DOHH2 (cell line): ENCODE measurements at regions not wholly inside any gene's neighbourhood (a gene's known extent, or its start where the extent isn't known, plus 50 kb on each side); places are given as distances from the start of the nearest gene placed in this dataset.

ENCODE experiments used
- H3F3A ChIP-seq: fragments of 200-600 bp; sonication (generic), shearing (Covaris generic); 2 replicates; pipeline ENCODE4 v1.6.0; 2016; ENCODE audit warnings: antibody characterized with exemption, mild to moderate bottlenecking; ENCODE audit not compliant: control insufficient read depth, insufficient read depth
- H3K27ac ChIP-seq: fragments of 200-600 bp; sonication (generic); 2 replicates; pipeline ENCODE4 v1.5.1; 2014; ENCODE audit warnings: low read depth, mild to moderate bottlenecking, low read length, moderate library complexity
- H3K27me3 ChIP-seq: fragments of 200-600 bp; sonication (generic); 2 replicates; pipeline ENCODE4 v1.6.1; 2014; ENCODE audit warnings: mild to moderate bottlenecking, low read length, mixed read lengths; ENCODE audit not compliant: control insufficient read depth
- H3K36me3 ChIP-seq: fragments of 200-600 bp; sonication (generic); 2 replicates; pipeline ENCODE4 v1.6.1; 2014; ENCODE audit warnings: mild to moderate bottlenecking, low read length, moderate library complexity, mixed read lengths; ENCODE audit not compliant: control insufficient read depth
- H3K4me1 ChIP-seq: fragments of 200-600 bp; sonication (generic); 2 replicates; pipeline ENCODE4 v1.6.1; 2014; ENCODE audit warnings: mild to moderate bottlenecking, low read length, mixed read lengths; ENCODE audit not compliant: control insufficient read depth
- H3K4me2 ChIP-seq: fragments of 200-600 bp; sonication (generic); 2 replicates; pipeline ENCODE4 v1.6.0; 2014; ENCODE audit warnings: mild to moderate bottlenecking, low read length, moderate library complexity
- H3K4me3 ChIP-seq: fragments of 200-600 bp; sonication (generic); 2 replicates; pipeline ENCODE4 v1.5.1; 2014; ENCODE audit warnings: mild to moderate bottlenecking, low read length, mixed read lengths
- H3K79me2 ChIP-seq: fragments of 200-600 bp; sonication (generic); 2 replicates; pipeline ENCODE4 v1.6.1; 2014; ENCODE audit warnings: mild to moderate bottlenecking, low read length, mixed read lengths; ENCODE audit not compliant: control insufficient read depth
- H3K9me2 ChIP-seq: fragments of 200-600 bp; sonication (generic); replicated peaks from 2 replicates; pipeline ENCODE4 v1.6.1; 2014; ENCODE audit warnings: mild to moderate bottlenecking, low read length, mixed read lengths; ENCODE audit not compliant: control insufficient read depth
- H3K9me3 ChIP-seq: fragments of 200-600 bp; sonication (generic); 2 replicates; pipeline ENCODE4 v1.6.1; 2014; ENCODE audit warnings: antibody characterized with exemption, low read length, mixed read lengths; ENCODE audit not compliant: control insufficient read depth, insufficient read depth
- H4K20me1 ChIP-seq: fragments of 200-600 bp; sonication (generic); 2 replicates; pipeline ENCODE4 v1.6.0; 2014; ENCODE audit warnings: low read depth, mild to moderate bottlenecking, antibody characterized with exemption, low read length, moderate library complexity; ENCODE audit not compliant: control insufficient read depth, insufficient read depth
- EZH2phosphoT487 ChIP-seq: fragments of 200-600 bp; sonication (generic); IDR thresholded peaks from 2 replicates; pipeline ENCODE4 v1.6.1; 2017; ENCODE audit warnings: borderline replicate concordance, mild to moderate bottlenecking, antibody characterized with exemption, low read length, moderate library complexity, mixed read lengths
- TF ChIP-seq, protein P1 (sequence below): fragments of 200-600 bp; sonication (generic); IDR thresholded peaks from one replicate; pipeline ENCODE4 v1.5.1; 2014; ENCODE audit warnings: antibody characterized with exemption, mild to moderate bottlenecking, low read depth, low read length; ENCODE audit not compliant: poor library complexity, severe bottlenecking

DNA sequence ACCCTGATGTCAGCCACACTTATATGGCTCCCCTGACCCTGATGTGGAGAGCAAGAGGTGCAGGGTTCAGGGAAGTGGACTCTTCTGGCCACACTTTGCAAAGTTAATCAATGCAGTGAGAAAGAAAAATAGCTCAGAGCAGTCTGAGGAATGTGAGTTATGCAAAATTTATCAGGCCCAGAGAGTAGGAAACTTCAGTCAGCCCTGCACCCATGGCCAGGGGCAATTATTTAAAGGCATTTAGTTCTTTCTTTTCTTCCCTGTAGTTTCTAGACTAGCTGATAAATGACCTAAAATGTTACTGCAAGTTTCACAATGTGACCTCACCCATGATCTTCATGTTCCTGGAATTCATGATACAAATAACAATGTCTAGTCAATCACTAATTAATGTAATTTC is 143.7 kb upstream of the GGTLC1 start:
- Histone ChIP-seq H3F3A (no peaks in the 10 kb centered on the region), H3K4me2 (no peak overlapping the region), H3K9me3 (no peaks in the 10 kb centered on the region), H3K4me3 (no peak overlapping the region), H3K9me2 (no peaks in the 10 kb centered on the region), H3K4me1 (no peaks in the 10 kb centered on the region), H3K27me3 (no peaks in the 10 kb centered on the region), H3K79me2 (no peaks in the 10 kb centered on the region), H3K27ac (no peak overlapping the region), H4K20me1 (no peaks in the 10 kb centered on the region), H3K36me3 (no peaks in the 10 kb centered on the region)
- TF ChIP-seq, protein P1, sequence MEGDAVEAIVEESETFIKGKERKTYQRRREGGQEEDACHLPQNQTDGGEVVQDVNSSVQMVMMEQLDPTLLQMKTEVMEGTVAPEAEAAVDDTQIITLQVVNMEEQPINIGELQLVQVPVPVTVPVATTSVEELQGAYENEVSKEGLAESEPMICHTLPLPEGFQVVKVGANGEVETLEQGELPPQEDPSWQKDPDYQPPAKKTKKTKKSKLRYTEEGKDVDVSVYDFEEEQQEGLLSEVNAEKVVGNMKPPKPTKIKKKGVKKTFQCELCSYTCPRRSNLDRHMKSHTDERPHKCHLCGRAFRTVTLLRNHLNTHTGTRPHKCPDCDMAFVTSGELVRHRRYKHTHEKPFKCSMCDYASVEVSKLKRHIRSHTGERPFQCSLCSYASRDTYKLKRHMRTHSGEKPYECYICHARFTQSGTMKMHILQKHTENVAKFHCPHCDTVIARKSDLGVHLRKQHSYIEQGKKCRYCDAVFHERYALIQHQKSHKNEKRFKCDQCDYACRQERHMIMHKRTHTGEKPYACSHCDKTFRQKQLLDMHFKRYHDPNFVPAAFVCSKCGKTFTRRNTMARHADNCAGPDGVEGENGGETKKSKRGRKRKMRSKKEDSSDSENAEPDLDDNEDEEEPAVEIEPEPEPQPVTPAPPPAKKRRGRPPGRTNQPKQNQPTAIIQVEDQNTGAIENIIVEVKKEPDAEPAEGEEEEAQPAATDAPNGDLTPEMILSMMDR: no peak
- no peak for TF ChIP-seq EZH2phosphoT487

DNA sequence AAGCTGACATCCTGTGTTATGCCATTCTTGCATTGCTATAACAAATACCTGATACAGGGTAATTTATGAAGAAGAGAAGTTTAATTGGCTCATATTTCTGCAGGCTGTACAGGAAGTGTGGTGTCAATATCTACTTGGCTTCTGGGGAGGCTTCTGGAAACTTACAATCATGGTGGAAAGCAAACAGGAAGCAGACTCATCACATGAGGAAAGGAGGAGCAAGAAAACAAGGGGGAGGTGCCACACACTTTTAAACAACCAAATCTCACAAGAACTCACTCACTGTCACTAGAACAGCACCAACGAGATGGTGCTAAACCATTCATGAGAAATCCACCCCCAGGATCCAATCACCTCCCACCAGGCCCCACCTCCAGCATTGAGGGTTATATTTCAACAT is 143.1 kb upstream of the GGTLC1 start:
- Histone ChIP-seq H4K20me1 (no peaks in the 10 kb centered on the region), H3K4me2 (no peak overlapping the region), H3K36me3 (no peaks in the 10 kb centered on the region), H3K27ac (no peak overlapping the region), H3F3A (no peaks in the 10 kb centered on the region), H3K4me1 (no peaks in the 10 kb centered on the region), H3K79me2 (no peaks in the 10 kb centered on the region), H3K27me3 (no peaks in the 10 kb centered on the region), H3K4me3 (no peak overlapping the region), H3K9me2 (no peaks in the 10 kb centered on the region), H3K9me3 (no peaks in the 10 kb centered on the region)
- TF ChIP-seq, protein P1: no peak
- no peak for TF ChIP-seq EZH2phosphoT487

DNA sequence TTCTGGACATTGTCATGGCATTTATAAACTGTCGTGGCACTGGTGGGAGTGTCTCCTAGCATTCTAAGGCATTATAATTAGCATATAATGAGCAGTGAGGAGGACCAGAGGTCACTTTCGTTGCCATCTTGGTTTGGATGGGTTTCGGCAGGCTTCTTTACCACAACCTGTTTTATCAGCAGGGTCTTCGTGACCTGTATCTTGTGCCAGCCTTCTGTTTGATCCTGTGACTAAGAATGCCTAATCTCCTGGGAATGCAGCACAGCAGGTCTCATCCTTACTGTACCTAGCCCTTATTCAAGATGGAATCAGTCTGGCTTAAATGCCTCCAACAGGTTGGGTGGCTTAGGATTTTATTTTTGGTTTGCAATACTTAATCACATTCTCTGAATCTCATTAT is 142.7 kb upstream of the GGTLC1 start:
- Histone ChIP-seq H3K27ac (no peak overlapping the region), H3K79me2 (no peaks in the 10 kb centered on the region), H3K36me3 (no peaks in the 10 kb centered on the region), H3F3A (no peaks in the 10 kb centered on the region), H3K4me3 (no peak overlapping the region), H3K9me3 (no peaks in the 10 kb centered on the region), H3K9me2 (no peaks in the 10 kb centered on the region), H4K20me1 (no peaks in the 10 kb centered on the region), H3K4me2 (no peak overlapping the region), H3K4me1 (no peaks in the 10 kb centered on the region), H3K27me3 (no peaks in the 10 kb centered on the region)
- TF ChIP-seq, protein P1: no peak
- TF ChIP-seq EZH2phosphoT487: no peak

DNA sequence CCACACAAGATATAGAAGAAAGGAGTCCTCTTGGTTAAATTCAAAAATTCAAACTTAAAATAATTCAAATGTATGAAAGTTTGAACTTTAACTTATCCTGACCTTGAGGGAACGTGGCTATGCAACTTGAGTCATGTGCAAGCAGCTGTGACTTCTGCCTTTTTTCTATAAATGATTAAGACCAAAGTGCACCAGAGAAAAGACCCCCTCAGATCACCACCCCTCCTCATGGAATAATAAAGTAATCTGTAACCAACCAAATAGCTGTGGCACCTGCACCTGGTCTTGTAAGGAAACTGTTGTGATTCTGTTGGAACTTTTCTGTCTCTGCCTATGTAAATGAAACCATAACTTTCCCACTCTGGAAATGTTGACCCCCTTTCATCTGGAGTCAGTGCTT is 141.1 kb upstream of the GGTLC1 start:
- H3K9me3 ChIP-seq: no peaks in the 10 kb centered on the region
- no peaks in the 10 kb centered on the region for H3K36me3 ChIP-seq
- H3K4me1 ChIP-seq: no peaks in the 10 kb centered on the region
- no peak overlapping the region for H3K4me2 ChIP-seq
- no peaks in the 10 kb centered on the region for H3K9me2 ChIP-seq
- no peaks in the 10 kb centered on the region for H3F3A ChIP-seq
- no peaks in the 10 kb centered on the region for H4K20me1 ChIP-seq
- no peak overlapping the region for H3K27ac ChIP-seq
- no peak overlapping the region for H3K4me3 ChIP-seq
- H3K79me2 ChIP-seq: no peaks in the 10 kb centered on the region
- TF ChIP-seq EZH2phosphoT487: no peak
- TF ChIP-seq, protein P1: no peak
- H3K27me3 ChIP-seq: no peaks in the 10 kb centered on the region
